ENCODE measurements at regions not wholly inside any gene's neighbourhood (a gene's known extent, or its start where the extent isn't known, plus 50 kb on each side); places are given as distances from the start of the nearest gene placed in this dataset.
"Not testable (repeated sequence)": the region's sequence is repeated elsewhere in the genome, so short reads cannot be mapped to it uniquely, and the experiment has no call there.

- DNase-seq, result no peak
Measured at GRCh38 chr7:26074919-26075318, 77.1 kb upstream of the NFE2L3 start.

- no peak for DNase-seq
Measured at GRCh38 chr7:26076691-26077090, 75.3 kb upstream of the NFE2L3 start.

- peak; percentile 23 to 39 for DNase-seq
Measured at GRCh38 chr7:26078437-26079336, 73.3 kb upstream of the NFE2L3 start.

GRCh38 chr7:26081638-26082037 lies 70.4 kb upstream of the NFE2L3 start:
- DNase-seq, result no peak

GRCh38 chr7:26083113-26083512 lies 68.9 kb upstream of the NFE2L3 start:
- no peak for DNase-seq

- no peak for DNase-seq
Measured at GRCh38 chr7:26084418-26084817, 67.6 kb upstream of the NFE2L3 start.

- DNase-seq, result no peak
Measured at GRCh38 chr7:26085771-26086170, 66.2 kb upstream of the NFE2L3 start.

- no peak for DNase-seq
Measured at GRCh38 chr7:26087321-26088091, 64.5 kb upstream of the NFE2L3 start.

- not testable (repeated sequence) for DNase-seq
Measured at GRCh38 chr7:26089469-26089868, 62.5 kb upstream of the NFE2L3 start.

GRCh38 chr7:26090927-26091519 lies 61.0 kb upstream of the NFE2L3 start:
- peak; percentile 51 to 55 for DNase-seq

GRCh38 chr7:26091933-26092332 lies 60.1 kb upstream of the NFE2L3 start:
- no peak for DNase-seq

GRCh38 chr7:26093023-26093422 lies 59.0 kb upstream of the NFE2L3 start:
- no peak for DNase-seq

- DNase-seq, result no peak
Measured at GRCh38 chr7:26096136-26096535, 55.9 kb upstream of the NFE2L3 start.

GRCh38 chr7:26097837-26098668 lies 53.9 kb upstream of the NFE2L3 start:
- no peak for DNase-seq

- DNase-seq, result no peak
Measured at GRCh38 chr7:26099236-26099635, 52.8 kb upstream of the NFE2L3 start.

- no peak for DNase-seq
Measured at GRCh38 chr7:26100406-26101339, 51.3 kb upstream of the NFE2L3 start.

GRCh38 chr7:26101361-26102151 lies 50.4 kb upstream of the NFE2L3 start:
- DNase-seq, result peak in 1 of 2 donors; percentile 2

GRCh38 chr7:26102176-26102575 lies 49.8 kb upstream of the NFE2L3 start:
- no peak for DNase-seq
